ENCODE measurements at regions not wholly inside any gene's neighbourhood (a gene's known extent, or its start where the extent isn't known, plus 50 kb on each side); places are given as distances from the start of the nearest gene placed in this dataset.
"Not testable (repeated sequence)": the region's sequence is repeated elsewhere in the genome, so short reads cannot be mapped to it uniquely, and the experiment has no call there.

- no peak for DNase-seq (ENCODE audit: low read depth)
These were observed 160.2 kb downstream of the GJA1 start for GRCh38 chr6:121595646-121596045.

GRCh38 chr6:121596441-121596840 lies 161.0 kb downstream of the GJA1 start:
- DNase-seq (ENCODE audit: low read depth) = no peak

GRCh38 chr6:121597654-121598053 lies 162.2 kb downstream of the GJA1 start:
- DNase-seq (ENCODE audit: low read depth) = peak; percentile 34

- DNase-seq (ENCODE audit: low read depth) = not testable (repeated sequence)
These were observed 163.9 kb downstream of the GJA1 start for GRCh38 chr6:121599331-121599730.

GRCh38 chr6:121600389-121601168 lies 165.1 kb downstream of the GJA1 start:
- no peak for DNase-seq (ENCODE audit: low read depth)

GRCh38 chr6:121603486-121603885 lies 168.0 kb downstream of the GJA1 start:
- DNase-seq (ENCODE audit: low read depth) = no peak

- no peak for DNase-seq (ENCODE audit: low read depth)
These were observed 172.3 kb downstream of the GJA1 start for GRCh38 chr6:121607721-121608120.

- no peak for DNase-seq (ENCODE audit: low read depth)
These were observed 172.8 kb downstream of the GJA1 start for GRCh38 chr6:121608270-121608669.

GRCh38 chr6:121609281-121609680 lies 173.8 kb downstream of the GJA1 start:
- no peak for DNase-seq (ENCODE audit: low read depth)

- DNase-seq (ENCODE audit: low read depth) = no peak
These were observed 177.5 kb downstream of the GJA1 start for GRCh38 chr6:121612927-121613326.

- DNase-seq (ENCODE audit: low read depth) = no peak
These were observed 178.7 kb downstream of the GJA1 start for GRCh38 chr6:121614115-121614514.

- DNase-seq (ENCODE audit: low read depth) = no peak
These were observed 180.0 kb downstream of the GJA1 start for GRCh38 chr6:121615493-121615892.

- no peak for DNase-seq (ENCODE audit: low read depth)
These were observed 181.0 kb downstream of the GJA1 start for GRCh38 chr6:121616406-121616805.

GRCh38 chr6:121617388-121617787 lies 181.9 kb downstream of the GJA1 start:
- DNase-seq (ENCODE audit: low read depth) = no peak

- DNase-seq (ENCODE audit: low read depth) = no peak
These were observed 183.6 kb downstream of the GJA1 start for GRCh38 chr6:121619013-121619412.

GRCh38 chr6:121619987-121620740 lies 184.7 kb downstream of the GJA1 start:
- no peak for DNase-seq (ENCODE audit: low read depth)

- DNase-seq (ENCODE audit: low read depth) = no peak
These were observed 192.3 kb downstream of the GJA1 start for GRCh38 chr6:121627761-121628160.

GRCh38 chr6:121630716-121631115 lies 195.3 kb downstream of the GJA1 start:
- DNase-seq (ENCODE audit: low read depth) = no peak

- not testable (repeated sequence) for DNase-seq (ENCODE audit: low read depth)
These were observed 196.3 kb downstream of the GJA1 start for GRCh38 chr6:121631752-121632151.

- DNase-seq (ENCODE audit: low read depth) = no peak
These were observed 197.9 kb downstream of the GJA1 start for GRCh38 chr6:121633309-121633708.

GRCh38 chr6:121634586-121634985 lies 199.1 kb downstream of the GJA1 start:
- not testable (repeated sequence) for DNase-seq (ENCODE audit: low read depth)

- no peak for DNase-seq (ENCODE audit: low read depth)
These were observed 199.9 kb downstream of the GJA1 start for GRCh38 chr6:121635355-121635754.

GRCh38 chr6:121636217-121636616 lies 200.8 kb downstream of the GJA1 start:
- not testable (repeated sequence) for DNase-seq (ENCODE audit: low read depth)

Data from non-pigmented ciliary epithelial cell (primary cell).